Smooth muscle cell (in vitro differentiated cells): ENCODE measurements at regions not wholly inside any gene's neighbourhood (a gene's known extent, or its start where the extent isn't known, plus 50 kb on each side); places are given as distances from the start of the nearest gene placed in this dataset.

Source experiments
- DNase-seq: peaks from one replicate; lab custom pipeline; 2025; ENCODE audit not compliant: unreplicated experiment; lab: John Stamatoyannopoulos, UW
- H2AFZ ChIP-seq: fragments of 200-600 bp; sonication (generic); 2 replicates; pipeline ENCODE4 v1.6.0; 2016; ENCODE audit warnings: antibody characterized with exemption, low read depth, mild to moderate bottlenecking
- H3F3A ChIP-seq: fragments of 200-600 bp; sonication (generic); 2 replicates; pipeline ENCODE4 v1.6.0; 2017; ENCODE audit warnings: antibody characterized with exemption, low read depth
- H3K27ac ChIP-seq: fragments of 200-600 bp; sonication (generic); 2 replicates; pipeline ENCODE4 v1.5.1; 2016; ENCODE audit warnings: low read depth, mild to moderate bottlenecking
- H3K27me3 ChIP-seq: fragments of 200-600 bp; sonication (generic); 2 replicates; pipeline ENCODE4 v1.6.1; 2016; ENCODE audit warnings: low read depth, mild to moderate bottlenecking
- H3K36me3 ChIP-seq: fragments of 200-600 bp; sonication (generic); 2 replicates; pipeline ENCODE4 v1.5.1; 2016; ENCODE audit warnings: low read depth
- H3K4me1 ChIP-seq: fragments of 200-600 bp; sonication (generic); 2 replicates; pipeline ENCODE4 v1.5.1; 2016; ENCODE audit warnings: low read depth
- H3K4me2 ChIP-seq: fragments of 200-600 bp; sonication (generic); 2 replicates; pipeline ENCODE4 v1.6.0; 2016; ENCODE audit warnings: mild to moderate bottlenecking
- H3K4me3 ChIP-seq: fragments of 200-600 bp; sonication (generic); 2 replicates; pipeline ENCODE4 v1.5.1; 2016; ENCODE audit warnings: mild to moderate bottlenecking
- H3K79me2 ChIP-seq: fragments of 200-600 bp; sonication (generic); 2 replicates; pipeline ENCODE4 v1.6.0; 2016; ENCODE audit warnings: low read depth, mild to moderate bottlenecking
- H3K9ac ChIP-seq: fragments of 200-600 bp; sonication (generic); 2 replicates; pipeline ENCODE4 v1.6.0; 2016; ENCODE audit warnings: low read depth
- H3K9me3 ChIP-seq: fragments of 200-600 bp; sonication (generic); replicated peaks from 2 replicates; pipeline ENCODE4 v1.5.1; 2016; ENCODE audit warnings: low read depth
- H4K20me1 ChIP-seq: fragments of 200-600 bp; sonication (generic); 2 replicates; pipeline ENCODE4 v1.6.0; 2016; ENCODE audit warnings: low read depth
- WGBS: methylation state at CpG from one replicate; pipeline ENCODE4 v1.1.7; 2016; ENCODE audit warnings: low lambda C conversion rate; 5-methylcytosine and 5-hydroxymethylcytosine counted together
- TF ChIP-seq, protein P1 (sequence below): fragments of 200-600 bp; sonication (generic); IDR thresholded peaks from 2 replicates; pipeline ENCODE4 v1.5.1; 2017; ENCODE audit warnings: borderline replicate concordance, mild to moderate bottlenecking, antibody characterized with exemption; ENCODE audit not compliant: insufficient read depth, poor library complexity, severe bottlenecking

DNA sequence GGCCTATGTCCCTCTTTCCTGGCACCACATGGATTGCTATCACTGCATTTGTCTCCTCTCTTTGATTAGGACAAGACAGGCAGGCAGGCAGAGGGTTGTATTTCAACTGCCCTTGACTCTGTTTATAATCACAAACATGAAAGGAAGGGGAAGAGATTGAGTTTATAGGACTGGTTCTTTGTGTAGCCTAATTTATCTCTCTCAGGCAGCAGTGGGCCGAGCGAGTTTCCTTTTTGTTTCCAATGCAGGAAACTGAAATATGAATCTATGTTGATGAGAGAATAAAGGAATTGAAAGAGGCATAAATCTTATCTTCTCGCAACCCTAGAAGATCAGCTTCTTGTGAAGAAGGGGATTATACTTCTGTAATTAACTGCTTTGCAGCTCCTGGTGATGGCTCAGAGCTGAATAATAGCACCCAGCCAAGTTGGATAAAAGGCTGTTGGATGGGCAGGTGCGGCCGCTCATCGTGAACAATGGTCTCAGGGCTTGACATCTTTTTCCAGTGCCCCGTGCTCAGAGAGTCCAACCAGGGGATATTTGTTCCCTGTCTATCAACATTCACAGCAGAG lies 80.6 kb upstream of the SYT13 start:
- Histone ChIP-seq H2AFZ (no peak overlapping the region), H3K4me3 (no peak overlapping the region), H3K27me3 (peaks cover 3% of the 10 kb centered on the region), H3K4me2 (no peak overlapping the region), H3F3A (no peaks in the 10 kb centered on the region), H4K20me1 (no peaks in the 10 kb centered on the region), H3K9ac (no peak overlapping the region), H3K9me3 (no peaks in the 10 kb centered on the region), H3K27ac (no peak overlapping the region), H3K36me3 (no peaks in the 10 kb centered on the region), H3K4me1 (peaks cover 22% of the 10 kb centered on the region), H3K79me2 (no peaks in the 10 kb centered on the region)
- 71% methylated on average over 7 of the region's 7 CpGs for WGBS
- TF ChIP-seq, protein P1, sequence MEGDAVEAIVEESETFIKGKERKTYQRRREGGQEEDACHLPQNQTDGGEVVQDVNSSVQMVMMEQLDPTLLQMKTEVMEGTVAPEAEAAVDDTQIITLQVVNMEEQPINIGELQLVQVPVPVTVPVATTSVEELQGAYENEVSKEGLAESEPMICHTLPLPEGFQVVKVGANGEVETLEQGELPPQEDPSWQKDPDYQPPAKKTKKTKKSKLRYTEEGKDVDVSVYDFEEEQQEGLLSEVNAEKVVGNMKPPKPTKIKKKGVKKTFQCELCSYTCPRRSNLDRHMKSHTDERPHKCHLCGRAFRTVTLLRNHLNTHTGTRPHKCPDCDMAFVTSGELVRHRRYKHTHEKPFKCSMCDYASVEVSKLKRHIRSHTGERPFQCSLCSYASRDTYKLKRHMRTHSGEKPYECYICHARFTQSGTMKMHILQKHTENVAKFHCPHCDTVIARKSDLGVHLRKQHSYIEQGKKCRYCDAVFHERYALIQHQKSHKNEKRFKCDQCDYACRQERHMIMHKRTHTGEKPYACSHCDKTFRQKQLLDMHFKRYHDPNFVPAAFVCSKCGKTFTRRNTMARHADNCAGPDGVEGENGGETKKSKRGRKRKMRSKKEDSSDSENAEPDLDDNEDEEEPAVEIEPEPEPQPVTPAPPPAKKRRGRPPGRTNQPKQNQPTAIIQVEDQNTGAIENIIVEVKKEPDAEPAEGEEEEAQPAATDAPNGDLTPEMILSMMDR, result no peak
- no peak for DNase-seq

- peaks cover 18% of the 10 kb centered on the region for H3K4me1 ChIP-seq
- no peak overlapping the region for H3K4me3 ChIP-seq
- H2AFZ ChIP-seq, result no peak overlapping the region
- no peaks in the 10 kb centered on the region for H3K9me3 ChIP-seq
- H3K36me3 ChIP-seq, result no peaks in the 10 kb centered on the region
- no peak overlapping the region for H3K9ac ChIP-seq
- H3K4me2 ChIP-seq, result no peak overlapping the region
- 86% methylated on average over 16 of the region's 16 CpGs for WGBS
- no peak overlapping the region for H3K27ac ChIP-seq
- no peak for DNase-seq
- H3F3A ChIP-seq, result no peaks in the 10 kb centered on the region
- H3K27me3 ChIP-seq, result peaks cover 3% of the 10 kb centered on the region
- no peaks in the 10 kb centered on the region for H4K20me1 ChIP-seq
- TF ChIP-seq, protein P1, result no peak
- no peaks in the 10 kb centered on the region for H3K79me2 ChIP-seq
These were observed 79.9 kb upstream of the SYT13 start for GRCh38 chr11:45365961-45366618.

DNA sequence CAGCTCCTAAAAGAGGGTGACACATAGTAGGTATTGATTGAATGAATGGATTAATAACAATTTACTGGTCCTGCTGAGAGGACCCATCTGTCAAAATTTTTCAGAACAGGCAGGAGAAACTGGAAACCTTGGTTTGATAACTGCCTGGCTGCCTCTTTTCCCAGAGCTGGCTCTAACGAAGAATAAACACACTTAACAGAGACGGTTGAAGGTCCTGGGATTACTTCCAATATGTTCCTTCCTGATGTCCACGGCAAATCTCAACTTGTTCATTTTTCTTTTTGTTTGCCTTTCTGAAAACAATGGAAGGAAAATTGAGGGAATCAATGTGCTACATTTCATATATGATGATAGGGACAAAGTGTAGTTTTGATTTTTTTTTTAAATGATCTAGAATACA lies 76.5 kb upstream of the SYT13 start:
- H3K79me2 ChIP-seq, result no peaks in the 10 kb centered on the region
- H3K4me3 ChIP-seq, result no peak overlapping the region
- H4K20me1 ChIP-seq, result no peaks in the 10 kb centered on the region
- TF ChIP-seq, protein P1, result no peak
- H3F3A ChIP-seq, result no peaks in the 10 kb centered on the region
- no peaks in the 10 kb centered on the region for H3K36me3 ChIP-seq
- no peaks in the 10 kb centered on the region for H3K9me3 ChIP-seq
- no peak overlapping the region for H3K27ac ChIP-seq
- H2AFZ ChIP-seq, result no peak overlapping the region
- H3K4me1 ChIP-seq, result peaks cover 16% of the 10 kb centered on the region
- H3K27me3 ChIP-seq, result no peaks in the 10 kb centered on the region
- no peak overlapping the region for H3K9ac ChIP-seq
- WGBS, result 59% methylated on average over 3 of the region's 3 CpGs
- DNase-seq, result no peak
- no peak overlapping the region for H3K4me2 ChIP-seq

GRCh38 chr11:45361551-45361950 lies 75.4 kb upstream of the SYT13 start:
- TF ChIP-seq, protein P1, result no peak
- Histone ChIP-seq H3K27me3 (no peaks in the 10 kb centered on the region), H3K36me3 (no peaks in the 10 kb centered on the region)

More at GRCh38 chr11:45361551-45361950, 75.4 kb upstream of the SYT13 start:
- Histone ChIP-seq H3K9me3 (no peaks in the 10 kb centered on the region), H2AFZ (no peak overlapping the region), H3K4me2 (no peak overlapping the region), H3F3A (no peaks in the 10 kb centered on the region), H3K4me3 (no peak overlapping the region), H3K79me2 (no peaks in the 10 kb centered on the region), H3K27ac (no peak overlapping the region), H3K9ac (no peak overlapping the region), H4K20me1 (no peaks in the 10 kb centered on the region), H3K4me1 (peaks cover 6% of the 10 kb centered on the region)
- no peak for DNase-seq
- WGBS, result 86% methylated on average over 2 of the region's 2 CpGs
